ENCODE measurements at regions not wholly inside any gene's neighbourhood (a gene's known extent, or its start where the extent isn't known, plus 50 kb on each side); places are given as distances from the start of the nearest gene placed in this dataset.

DNA sequence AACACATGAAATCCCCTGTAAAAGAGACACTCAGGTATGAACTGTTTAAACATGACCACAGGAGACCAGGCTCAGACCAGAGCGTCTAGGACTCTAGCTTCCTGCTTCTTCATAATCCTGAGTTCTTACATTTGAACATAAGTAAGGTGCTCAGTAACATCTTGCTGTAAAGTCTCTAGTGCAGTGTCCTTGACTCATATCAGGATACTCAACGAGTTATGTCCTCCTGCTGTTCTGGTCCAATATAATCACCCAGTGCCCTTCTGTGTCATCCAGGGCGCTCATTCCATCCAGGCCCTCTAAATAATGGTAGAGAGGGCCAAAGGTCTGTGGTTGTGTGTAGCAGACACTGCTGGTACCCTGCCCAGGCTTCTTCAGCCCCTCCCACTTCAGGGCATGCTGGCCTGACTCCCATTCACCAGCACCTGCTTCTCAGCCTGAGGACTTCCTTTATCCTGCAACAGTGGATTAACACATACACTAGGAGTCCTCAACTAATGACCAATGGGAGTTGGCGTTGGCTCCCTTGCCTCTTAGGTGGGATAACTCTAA is 66.8 kb upstream of the MOCS1 start:
- TF ChIP-seq, protein P1, sequence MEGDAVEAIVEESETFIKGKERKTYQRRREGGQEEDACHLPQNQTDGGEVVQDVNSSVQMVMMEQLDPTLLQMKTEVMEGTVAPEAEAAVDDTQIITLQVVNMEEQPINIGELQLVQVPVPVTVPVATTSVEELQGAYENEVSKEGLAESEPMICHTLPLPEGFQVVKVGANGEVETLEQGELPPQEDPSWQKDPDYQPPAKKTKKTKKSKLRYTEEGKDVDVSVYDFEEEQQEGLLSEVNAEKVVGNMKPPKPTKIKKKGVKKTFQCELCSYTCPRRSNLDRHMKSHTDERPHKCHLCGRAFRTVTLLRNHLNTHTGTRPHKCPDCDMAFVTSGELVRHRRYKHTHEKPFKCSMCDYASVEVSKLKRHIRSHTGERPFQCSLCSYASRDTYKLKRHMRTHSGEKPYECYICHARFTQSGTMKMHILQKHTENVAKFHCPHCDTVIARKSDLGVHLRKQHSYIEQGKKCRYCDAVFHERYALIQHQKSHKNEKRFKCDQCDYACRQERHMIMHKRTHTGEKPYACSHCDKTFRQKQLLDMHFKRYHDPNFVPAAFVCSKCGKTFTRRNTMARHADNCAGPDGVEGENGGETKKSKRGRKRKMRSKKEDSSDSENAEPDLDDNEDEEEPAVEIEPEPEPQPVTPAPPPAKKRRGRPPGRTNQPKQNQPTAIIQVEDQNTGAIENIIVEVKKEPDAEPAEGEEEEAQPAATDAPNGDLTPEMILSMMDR (IDR thresholded peaks at IDR 0.05), result no peak
- no peak for TF ChIP-seq POLR2A (IDR thresholded peaks at IDR 0.05)

Data from sigmoid colon (tissue), 3 donors.